Duodenal mucosa (tissue), 2 donors: ENCODE measurements at regions not wholly inside any gene's neighbourhood (a gene's known extent, or its start where the extent isn't known, plus 50 kb on each side); places are given as distances from the start of the nearest gene placed in this dataset.

ENCODE experiments used
- H3K27ac ChIP-seq: one replicate; pipeline ENCODE4 v1.7.0; 2013; ENCODE audit warnings: low read depth, low read length
- H3K27me3 ChIP-seq, 2 donors: one replicate each; pipeline ENCODE4 v1.7.0; 2013; ENCODE audit warnings: low read length in 2 of 2, control low read depth in 1 of 2; ENCODE audit not compliant: insufficient read depth in 2 of 2, control insufficient read depth in 1 of 2
- H3K36me3 ChIP-seq, 2 donors: one replicate each; pipeline ENCODE4 v1.7.0; 2013; ENCODE audit warnings: low read length in 2 of 2, control low read depth in 1 of 2; ENCODE audit not compliant: insufficient read depth in 2 of 2, control insufficient read depth in 1 of 2
- H3K4me1 ChIP-seq, 2 donors: one replicate each; pipeline ENCODE4 v1.7.0; 2013; ENCODE audit warnings: low read length in 2 of 2, control low read depth in 1 of 2; ENCODE audit not compliant: insufficient read depth in 2 of 2, control insufficient read depth in 1 of 2
- H3K4me3 ChIP-seq, 2 donors: one replicate each; pipeline ENCODE4 v1.7.0; 2013; ENCODE audit warnings: low read length in 2 of 2, low read depth in 1 of 2
- H3K9ac ChIP-seq, 2 donors: one replicate each; pipeline ENCODE4 v1.7.0; 2013; ENCODE audit warnings: low read length in 2 of 2, low read depth in 1 of 2
- H3K9me3 ChIP-seq, 2 donors: one replicate each; pipeline ENCODE4 v1.7.0; 2013; ENCODE audit warnings: low read length in 2 of 2, control low read depth in 1 of 2; ENCODE audit not compliant: control insufficient read depth in 1 of 2

DNA sequence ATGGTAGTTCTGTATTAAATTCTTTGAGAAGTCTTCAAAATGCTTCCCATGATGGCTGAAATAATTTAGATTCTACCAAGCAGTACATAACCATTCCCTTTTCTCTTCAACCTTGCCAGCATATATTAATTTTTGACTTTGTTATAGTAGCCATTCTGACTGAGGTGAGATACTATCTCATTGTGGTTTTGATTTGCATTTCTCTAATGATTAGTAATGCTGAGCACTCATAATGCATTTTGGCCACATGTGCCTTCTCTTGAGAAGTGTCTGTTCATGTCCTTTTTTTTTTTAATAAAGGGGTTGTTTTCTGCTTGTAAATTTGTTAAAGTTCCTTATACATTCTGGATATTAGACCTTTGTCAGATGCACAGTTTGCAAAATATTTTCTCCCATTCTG, 173.9 kb downstream of the CALCRL start:
- Histone ChIP-seq H3K9ac (no peak overlapping the region), H3K4me3 (no peak overlapping the region), H3K4me1 (no peaks in the 10 kb centered on the region), H3K27ac (no peak overlapping the region), H3K9me3 (peaks cover 0 to 3% of the 10 kb centered on the region in 2 donors), H3K27me3 (no peaks in the 10 kb centered on the region), H3K36me3 (no peaks in the 10 kb centered on the region)

DNA sequence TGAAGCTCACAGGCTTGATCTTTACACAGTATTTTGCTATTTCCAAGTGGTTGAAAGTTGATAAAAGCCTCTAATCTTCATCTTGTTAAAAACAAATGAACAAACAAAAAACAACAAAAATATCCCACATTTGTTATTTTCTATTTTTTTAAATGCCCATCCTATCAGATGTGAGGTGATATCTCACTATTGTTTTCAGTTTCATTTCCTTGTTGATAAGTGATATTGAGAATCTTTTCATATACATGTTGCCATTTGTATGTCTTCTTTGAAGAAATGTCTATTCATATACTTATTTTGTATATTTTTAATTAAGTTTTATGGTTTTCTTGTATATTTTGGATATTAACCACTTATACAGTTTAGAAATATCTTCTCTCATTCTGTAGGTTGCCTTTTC, 175.8 kb downstream of the CALCRL start:
- H3K27me3 ChIP-seq = no peaks in the 10 kb centered on the region
- no peak overlapping the region for H3K27ac ChIP-seq
- no peak overlapping the region for H3K9ac ChIP-seq
- no peak overlapping the region for H3K4me3 ChIP-seq
- H3K9me3 ChIP-seq = peaks cover 0 to 3% of the 10 kb centered on the region in 2 donors
- H3K36me3 ChIP-seq = no peaks in the 10 kb centered on the region
- H3K4me1 ChIP-seq = no peaks in the 10 kb centered on the region

DNA sequence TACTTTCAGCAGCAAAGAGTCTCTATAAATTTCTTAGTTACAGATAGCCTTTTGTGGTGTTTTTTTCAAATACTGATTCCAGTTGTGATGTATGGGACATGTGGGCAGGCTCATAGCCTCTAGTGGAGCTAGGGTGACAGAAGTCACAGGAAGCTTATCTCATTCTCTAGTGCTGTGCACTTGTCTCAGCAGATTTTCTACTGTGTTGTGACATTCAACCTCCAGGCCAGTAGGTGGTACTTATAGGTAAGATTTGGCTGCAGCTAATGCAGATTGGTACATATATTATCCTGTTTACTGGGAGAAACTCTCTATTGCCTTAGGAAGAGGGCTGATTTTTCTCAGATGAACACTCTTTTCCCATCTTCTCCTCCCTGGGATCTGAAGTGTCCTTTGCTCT, 176.2 kb downstream of the CALCRL start:
- H3K27ac ChIP-seq = no peak overlapping the region
- no peaks in the 10 kb centered on the region for H3K36me3 ChIP-seq
- no peak overlapping the region for H3K4me3 ChIP-seq
- H3K9me3 ChIP-seq = peaks cover 0 to 3% of the 10 kb centered on the region in 2 donors
- no peaks in the 10 kb centered on the region for H3K4me1 ChIP-seq
- H3K9ac ChIP-seq = no peak overlapping the region
- no peaks in the 10 kb centered on the region for H3K27me3 ChIP-seq

DNA sequence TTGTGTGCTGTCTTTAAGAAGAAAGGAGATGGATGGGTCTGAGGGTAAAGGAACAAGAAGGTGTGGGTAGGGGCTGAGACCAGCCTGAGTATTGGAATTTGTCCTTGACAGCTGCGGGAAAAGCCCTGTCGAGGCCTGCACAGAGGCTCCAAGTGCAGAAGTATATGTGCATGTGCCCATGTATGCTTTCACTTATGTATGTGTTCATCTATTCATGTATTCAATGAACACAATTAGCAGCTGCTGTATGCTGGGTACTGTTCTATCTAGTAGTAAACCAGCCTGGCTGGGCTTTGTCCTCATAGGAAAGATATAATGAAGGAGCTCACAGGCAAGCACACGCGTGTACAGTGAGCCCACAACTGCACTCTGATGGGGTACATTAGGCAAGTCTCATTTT, 181.4 kb downstream of the CALCRL start:
- H3K9me3 ChIP-seq = no peaks in the 10 kb centered on the region
- H3K36me3 ChIP-seq = no peaks in the 10 kb centered on the region
- no peaks in the 10 kb centered on the region for H3K27me3 ChIP-seq
- no peaks in the 10 kb centered on the region for H3K4me1 ChIP-seq
- no peak overlapping the region for H3K27ac ChIP-seq
- H3K9ac ChIP-seq = no peak overlapping the region
- H3K4me3 ChIP-seq = no peak overlapping the region

DNA sequence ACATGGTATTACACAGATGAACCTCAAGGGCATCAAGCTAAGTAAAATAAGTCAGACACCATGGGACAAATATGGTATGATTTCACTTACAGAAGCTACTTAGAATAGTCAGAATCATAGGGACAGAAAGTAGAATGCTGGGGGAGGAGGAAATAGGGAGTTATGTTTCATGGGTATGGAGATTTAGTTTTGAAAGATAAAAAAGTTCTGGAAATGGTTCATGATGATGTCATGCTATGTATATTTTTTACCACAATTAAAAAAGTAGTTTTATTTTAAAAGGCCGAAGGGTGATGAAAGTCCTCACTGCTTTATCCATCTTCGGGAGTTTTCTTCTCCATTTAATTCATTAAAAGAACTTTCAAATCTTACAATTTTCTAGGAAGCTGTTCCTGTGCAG, 181.9 kb downstream of the CALCRL start:
- Histone ChIP-seq H3K9me3 (no peaks in the 10 kb centered on the region), H3K9ac (no peak overlapping the region), H3K27me3 (no peaks in the 10 kb centered on the region), H3K4me1 (no peaks in the 10 kb centered on the region), H3K4me3 (no peak overlapping the region), H3K36me3 (no peaks in the 10 kb centered on the region), H3K27ac (no peak overlapping the region)

DNA sequence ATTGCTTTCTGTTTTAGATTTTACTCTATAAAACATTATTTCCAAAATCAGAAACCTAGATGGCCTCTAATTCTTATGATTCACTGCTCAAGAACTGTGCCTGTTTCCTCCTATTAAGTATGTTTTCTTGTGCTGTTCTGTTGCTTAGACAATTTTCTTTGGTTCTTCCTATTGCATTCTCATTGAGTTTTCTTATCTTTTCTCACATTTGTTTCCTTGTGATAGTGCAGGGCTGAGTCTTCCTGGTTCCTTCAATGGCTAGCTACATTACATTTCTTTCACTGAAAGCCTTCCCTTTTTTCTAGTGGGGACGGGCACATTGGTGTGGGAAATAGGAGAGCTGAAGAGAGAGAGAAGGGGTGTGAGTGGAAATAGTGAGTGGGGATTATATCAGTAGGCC, 183.4 kb downstream of the CALCRL start:
- Histone ChIP-seq H3K9ac (no peak overlapping the region), H3K4me3 (no peak overlapping the region), H3K9me3 (no peaks in the 10 kb centered on the region), H3K36me3 (no peaks in the 10 kb centered on the region), H3K4me1 (no peaks in the 10 kb centered on the region), H3K27me3 (no peaks in the 10 kb centered on the region), H3K27ac (no peak overlapping the region)

DNA sequence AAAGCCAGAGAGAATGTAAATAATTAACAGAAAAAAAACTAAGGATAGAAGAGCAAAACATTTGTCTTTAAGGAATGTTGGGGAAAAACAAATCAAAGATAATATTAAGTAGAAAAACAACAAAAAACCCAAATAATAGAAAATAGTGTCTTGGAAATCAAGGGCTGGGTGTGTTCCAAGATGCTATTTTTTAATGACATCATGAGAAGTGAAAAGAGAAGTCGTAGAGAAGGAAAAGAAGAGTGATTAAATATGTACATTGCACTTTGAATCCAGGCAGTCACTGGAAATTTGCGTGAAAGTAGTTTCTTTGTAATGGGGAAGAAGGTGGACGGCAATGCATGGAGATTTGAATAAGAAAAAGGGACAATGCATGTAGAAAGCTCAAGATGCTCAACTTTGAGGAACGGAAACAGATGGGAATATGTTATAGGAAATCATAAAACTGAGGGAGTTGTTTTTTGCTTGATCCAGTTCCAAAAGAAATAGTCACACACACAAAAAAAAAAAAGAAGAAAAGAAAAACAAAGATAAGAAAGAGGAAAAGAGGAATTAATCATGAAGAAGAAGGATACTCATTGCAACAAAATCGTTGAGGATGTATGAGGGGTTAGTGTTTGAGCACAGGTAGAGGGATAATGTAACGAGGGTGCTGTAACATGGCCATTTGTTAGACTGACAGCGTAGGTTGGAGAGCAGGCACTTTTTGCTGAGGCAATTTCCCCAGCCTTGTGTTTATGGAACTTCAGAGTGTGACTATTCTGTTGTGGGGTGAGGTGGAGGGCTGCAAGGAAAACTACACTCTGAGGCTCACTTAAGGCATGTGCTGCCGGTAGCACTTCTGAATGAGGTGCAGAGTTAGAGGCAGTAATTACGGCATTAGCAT, 184.1 kb downstream of the CALCRL start:
- Histone ChIP-seq H3K4me1 (no peaks in the 10 kb centered on the region), H3K9ac (no peak overlapping the region), H3K9me3 (no peaks in the 10 kb centered on the region), H3K4me3 (no peak overlapping the region), H3K27me3 (no peaks in the 10 kb centered on the region), H3K27ac (no peak overlapping the region), H3K36me3 (no peaks in the 10 kb centered on the region)

DNA sequence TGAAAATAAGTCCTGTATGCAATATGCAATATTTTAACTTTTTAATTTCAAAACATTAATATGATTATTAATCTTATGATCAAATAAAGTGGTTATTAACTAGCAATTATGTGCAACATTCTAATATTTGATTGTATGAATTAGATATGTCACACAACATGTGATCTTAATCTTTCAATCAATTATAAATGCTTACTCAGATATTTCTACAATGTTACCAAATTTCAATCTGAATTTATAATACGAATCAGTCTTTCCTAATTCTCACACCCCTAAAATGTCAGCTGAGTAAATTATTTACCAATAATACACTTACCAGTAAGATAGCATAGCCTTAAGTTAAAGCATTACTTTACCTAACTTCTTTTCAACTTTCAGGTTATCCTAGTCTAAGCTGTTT, 186.3 kb downstream of the CALCRL start:
- no peak overlapping the region for H3K9ac ChIP-seq
- no peaks in the 10 kb centered on the region for H3K4me1 ChIP-seq
- no peaks in the 10 kb centered on the region for H3K9me3 ChIP-seq
- no peak overlapping the region for H3K4me3 ChIP-seq
- H3K36me3 ChIP-seq = no peaks in the 10 kb centered on the region
- H3K27ac ChIP-seq = no peak overlapping the region
- H3K27me3 ChIP-seq = no peaks in the 10 kb centered on the region

DNA sequence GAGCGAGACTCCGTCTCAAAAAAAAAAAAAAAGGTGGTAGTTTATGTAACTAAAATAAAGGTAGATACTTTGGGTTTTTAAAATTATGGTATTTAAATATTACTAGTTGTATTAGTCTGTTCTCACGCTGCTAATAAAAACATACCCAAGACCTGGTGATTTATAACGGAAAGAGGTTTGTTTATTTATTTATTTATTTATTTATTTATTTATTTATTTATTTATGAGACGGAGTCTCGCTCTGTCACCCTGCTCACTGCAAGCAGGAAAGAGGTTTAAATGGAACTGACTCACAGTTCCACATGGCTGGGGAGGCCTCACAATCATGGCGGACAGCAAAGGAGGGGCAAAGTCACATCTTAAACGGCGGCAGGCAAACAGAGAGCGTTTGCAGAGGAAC, 196.0 kb downstream of the CALCRL start:
- H3K4me1 ChIP-seq = no peaks in the 10 kb centered on the region
- no peaks in the 10 kb centered on the region for H3K36me3 ChIP-seq
- H3K9ac ChIP-seq = no peak overlapping the region
- no peaks in the 10 kb centered on the region for H3K9me3 ChIP-seq
- H3K27ac ChIP-seq = no peak overlapping the region
- no peak overlapping the region for H3K4me3 ChIP-seq
- H3K27me3 ChIP-seq = no peaks in the 10 kb centered on the region

DNA sequence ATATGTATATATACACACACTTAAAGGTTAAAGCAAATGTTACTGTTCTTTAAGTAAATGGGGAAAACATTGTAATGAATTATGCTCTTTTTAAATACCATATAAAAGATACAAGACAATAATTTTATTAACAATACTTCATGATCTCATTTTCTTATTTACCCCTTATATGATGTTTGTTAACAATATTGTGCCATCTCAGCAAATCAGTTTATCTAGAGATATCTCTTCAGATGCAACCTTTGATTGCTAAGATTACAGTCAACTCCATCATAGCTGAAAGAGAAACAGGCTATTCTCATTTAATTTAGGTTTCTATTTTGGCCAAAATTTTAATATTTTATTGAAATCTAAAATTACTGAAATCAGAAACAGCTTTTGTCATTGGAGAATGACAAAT, 197.9 kb downstream of the CALCRL start:
- Histone ChIP-seq H3K9ac (no peak overlapping the region), H3K4me1 (no peaks in the 10 kb centered on the region), H3K9me3 (no peaks in the 10 kb centered on the region), H3K27ac (no peak overlapping the region), H3K27me3 (no peaks in the 10 kb centered on the region), H3K4me3 (no peak overlapping the region), H3K36me3 (no peaks in the 10 kb centered on the region)
